ENCODE measurements at regions not wholly inside any gene's neighbourhood (a gene's known extent, or its start where the extent isn't known, plus 50 kb on each side); places are given as distances from the start of the nearest gene placed in this dataset.

DNA sequence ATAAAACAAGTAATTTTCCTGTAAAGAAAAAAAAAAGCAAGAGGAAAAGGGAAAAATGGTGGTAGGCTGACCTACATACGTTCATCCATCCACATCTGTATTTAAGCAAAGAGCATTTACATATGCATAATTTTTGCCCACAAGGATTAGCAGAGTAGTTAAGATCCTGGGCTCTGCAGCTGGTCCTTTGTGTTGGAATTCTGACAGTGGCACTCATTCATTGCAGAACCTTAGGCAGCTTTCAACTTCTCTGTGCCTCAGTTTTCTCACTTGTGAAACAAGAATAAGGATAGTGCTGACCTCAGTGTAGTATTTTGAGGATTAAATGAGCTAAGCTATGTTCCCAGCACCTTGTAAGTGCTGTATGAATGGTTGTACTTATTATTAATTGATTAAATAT lies 211.3 kb downstream of the ARL4C start:
- no peaks in the 10 kb centered on the region for H3K36me3 ChIP-seq (ENCODE audit: control insufficient read depth, insufficient read depth, low read length)
- no peak overlapping the region for H3K27ac ChIP-seq (ENCODE audit: low read depth, low read length, severe bottlenecking)
- H3K9me3 ChIP-seq (ENCODE audit: control insufficient read depth, low read length), result no peaks in the 10 kb centered on the region
- H3K4me3 ChIP-seq (ENCODE audit: extremely low read depth, insufficient read depth, low read length, poor library complexity, severe bottlenecking), result no peak overlapping the region
- no peaks in the 10 kb centered on the region for H3K4me1 ChIP-seq (ENCODE audit: control insufficient read depth, insufficient read depth, low read length, poor library complexity, severe bottlenecking)
- WGBS, 2 experiments (ENCODE audit: insufficient coverage in 2 of 2), result no CpG with 5 or more reads among the region's 1 CpG

DNA sequence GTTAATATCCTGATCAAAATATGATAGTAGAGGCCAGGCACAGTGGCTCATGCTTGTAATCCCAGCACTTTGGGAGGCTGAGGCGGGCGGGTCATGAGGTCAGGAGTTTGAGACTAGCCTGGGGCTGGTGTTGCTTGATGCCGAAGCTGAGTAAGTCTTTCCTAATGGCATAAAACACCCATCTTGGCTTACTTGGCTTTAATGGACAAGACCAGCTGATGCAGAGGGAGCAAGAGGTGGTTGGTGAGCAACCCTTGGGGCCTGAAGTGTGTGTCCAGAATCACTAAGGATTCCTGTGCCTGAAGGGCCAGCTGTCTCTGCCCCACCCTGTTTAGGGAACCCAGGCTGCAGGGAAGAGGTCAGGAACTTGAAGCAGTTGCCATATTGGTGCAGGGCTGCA lies 217.2 kb downstream of the ARL4C start:
- Histone ChIP-seq H3K36me3 (ENCODE audit: control insufficient read depth, insufficient read depth, low read length) (no peaks in the 10 kb centered on the region), H3K4me1 (ENCODE audit: control insufficient read depth, insufficient read depth, low read length, poor library complexity, severe bottlenecking) (no peaks in the 10 kb centered on the region), H3K9me3 (ENCODE audit: control insufficient read depth, low read length) (peaks cover 11% of the 10 kb centered on the region), H3K4me3 (ENCODE audit: extremely low read depth, insufficient read depth, low read length, poor library complexity, severe bottlenecking) (no peak overlapping the region), H3K27ac (ENCODE audit: low read depth, low read length, severe bottlenecking) (no peak overlapping the region)
- WGBS, 2 experiments (ENCODE audit: insufficient coverage in 2 of 2), result 76 to 90% methylated on average over 2 to 3 of the region's 3 CpGs

DNA sequence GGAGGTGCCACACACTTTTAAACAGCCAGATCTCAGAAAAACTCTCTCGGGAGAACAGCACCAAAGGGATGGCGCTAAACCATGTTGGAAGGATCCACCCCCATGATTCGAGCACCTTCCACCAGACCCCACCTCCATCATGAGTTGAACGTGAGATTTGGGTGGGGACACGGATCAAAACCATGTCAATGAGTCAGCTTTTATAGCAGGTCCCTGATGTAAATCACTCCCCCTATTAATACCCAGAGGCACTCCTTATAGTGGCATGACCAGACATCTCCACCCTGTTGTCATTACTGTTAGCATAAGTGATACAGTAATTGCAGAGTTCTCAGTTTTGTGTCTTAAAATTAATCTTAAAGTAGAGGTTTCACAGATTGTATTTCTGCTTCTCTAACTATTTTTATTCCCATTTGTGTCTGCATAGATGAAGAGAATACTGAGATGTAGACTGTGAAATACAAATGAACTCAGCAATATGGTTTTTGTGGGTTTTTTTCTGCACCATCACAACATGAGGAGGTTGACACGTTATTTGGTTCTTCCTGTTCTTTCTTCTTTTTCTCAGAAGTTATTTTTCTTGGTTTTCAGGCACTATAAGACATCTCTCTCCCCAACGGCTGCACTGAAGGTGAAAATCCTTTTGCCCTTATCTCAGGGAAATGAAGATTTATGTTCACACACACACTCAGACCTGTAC lies 218.2 kb downstream of the ARL4C start:
- peaks cover 11% of the 10 kb centered on the region for H3K9me3 ChIP-seq (ENCODE audit: control insufficient read depth, low read length)
- H3K4me3 ChIP-seq (ENCODE audit: extremely low read depth, insufficient read depth, low read length, poor library complexity, severe bottlenecking), result no peak overlapping the region
- H3K27ac ChIP-seq (ENCODE audit: low read depth, low read length, severe bottlenecking), result no peak overlapping the region
- no peaks in the 10 kb centered on the region for H3K4me1 ChIP-seq (ENCODE audit: control insufficient read depth, insufficient read depth, low read length, poor library complexity, severe bottlenecking)
- no peaks in the 10 kb centered on the region for H3K36me3 ChIP-seq (ENCODE audit: control insufficient read depth, insufficient read depth, low read length)
- 93 to 96% methylated on average over 4 to 5 of the region's 7 CpGs for WGBS, 2 experiments (ENCODE audit: insufficient coverage in 2 of 2)

DNA sequence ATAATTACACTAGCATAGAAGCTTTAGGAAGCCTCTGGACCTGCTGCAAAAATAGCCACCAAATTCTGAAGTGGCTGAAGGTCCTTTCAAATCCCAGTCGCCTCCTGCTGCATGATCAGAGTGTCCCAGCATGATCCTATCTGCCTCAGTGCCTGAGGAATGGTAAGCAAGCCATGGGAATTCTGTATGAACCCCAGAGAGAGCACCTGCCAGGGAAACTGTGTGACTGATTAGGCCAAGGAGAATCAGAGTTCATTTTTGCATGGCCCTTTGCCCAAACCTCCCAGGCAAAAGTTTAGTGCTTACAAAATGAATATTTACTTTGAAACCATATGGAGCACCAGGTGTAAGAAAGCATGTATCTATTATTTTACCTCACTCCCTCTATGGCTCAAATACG lies 221.4 kb downstream of the ARL4C start:
- Histone ChIP-seq H3K9me3 (ENCODE audit: control insufficient read depth, low read length) (peaks cover 11% of the 10 kb centered on the region), H3K36me3 (ENCODE audit: control insufficient read depth, insufficient read depth, low read length) (no peaks in the 10 kb centered on the region), H3K27ac (ENCODE audit: low read depth, low read length, severe bottlenecking) (no peak overlapping the region), H3K4me3 (ENCODE audit: extremely low read depth, insufficient read depth, low read length, poor library complexity, severe bottlenecking) (no peak overlapping the region), H3K4me1 (ENCODE audit: control insufficient read depth, insufficient read depth, low read length, poor library complexity, severe bottlenecking) (no peaks in the 10 kb centered on the region)
- 36 to 40% methylated on average over 1 of the region's 2 CpGs for WGBS, 2 experiments (ENCODE audit: insufficient coverage in 2 of 2)

DNA sequence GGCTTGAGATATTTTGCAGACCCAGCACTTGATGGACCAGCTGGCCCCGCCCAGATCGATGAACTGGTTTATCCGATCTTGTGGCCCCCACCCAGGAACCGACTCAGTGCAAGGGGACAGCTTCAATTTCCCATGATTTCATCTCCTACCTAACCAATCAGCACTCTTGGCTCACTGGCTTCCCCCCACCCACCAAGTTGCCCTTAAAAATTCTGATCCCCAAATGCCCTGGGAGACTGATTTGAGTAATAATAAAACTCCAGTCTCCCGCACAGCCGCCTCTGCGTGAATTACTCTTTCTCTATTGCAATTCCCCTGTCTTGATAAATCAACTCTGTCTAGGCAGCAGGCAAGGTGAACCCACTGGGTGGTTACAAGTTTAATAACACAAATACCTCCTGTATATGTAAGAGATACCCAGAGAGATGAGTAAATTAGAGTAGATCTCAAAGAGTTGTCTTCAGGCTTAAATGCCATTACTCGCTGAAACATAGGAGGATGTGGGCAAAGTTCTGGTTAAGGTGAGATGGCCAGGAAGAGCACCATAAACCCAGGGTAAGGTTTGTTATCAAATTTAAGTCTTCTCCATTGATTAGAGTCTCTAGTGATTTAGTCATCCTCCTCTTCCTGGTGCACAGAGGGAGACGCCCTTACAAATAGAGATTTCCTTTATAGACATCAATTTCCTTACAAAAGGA lies 222.8 kb downstream of the ARL4C start:
- WGBS, 2 experiments (ENCODE audit: insufficient coverage in 2 of 2), result 90 to 96% methylated on average over 2 to 5 of the region's 9 CpGs
- no peaks in the 10 kb centered on the region for H3K36me3 ChIP-seq (ENCODE audit: control insufficient read depth, insufficient read depth, low read length)
- no peaks in the 10 kb centered on the region for H3K4me1 ChIP-seq (ENCODE audit: control insufficient read depth, insufficient read depth, low read length, poor library complexity, severe bottlenecking)

DNA sequence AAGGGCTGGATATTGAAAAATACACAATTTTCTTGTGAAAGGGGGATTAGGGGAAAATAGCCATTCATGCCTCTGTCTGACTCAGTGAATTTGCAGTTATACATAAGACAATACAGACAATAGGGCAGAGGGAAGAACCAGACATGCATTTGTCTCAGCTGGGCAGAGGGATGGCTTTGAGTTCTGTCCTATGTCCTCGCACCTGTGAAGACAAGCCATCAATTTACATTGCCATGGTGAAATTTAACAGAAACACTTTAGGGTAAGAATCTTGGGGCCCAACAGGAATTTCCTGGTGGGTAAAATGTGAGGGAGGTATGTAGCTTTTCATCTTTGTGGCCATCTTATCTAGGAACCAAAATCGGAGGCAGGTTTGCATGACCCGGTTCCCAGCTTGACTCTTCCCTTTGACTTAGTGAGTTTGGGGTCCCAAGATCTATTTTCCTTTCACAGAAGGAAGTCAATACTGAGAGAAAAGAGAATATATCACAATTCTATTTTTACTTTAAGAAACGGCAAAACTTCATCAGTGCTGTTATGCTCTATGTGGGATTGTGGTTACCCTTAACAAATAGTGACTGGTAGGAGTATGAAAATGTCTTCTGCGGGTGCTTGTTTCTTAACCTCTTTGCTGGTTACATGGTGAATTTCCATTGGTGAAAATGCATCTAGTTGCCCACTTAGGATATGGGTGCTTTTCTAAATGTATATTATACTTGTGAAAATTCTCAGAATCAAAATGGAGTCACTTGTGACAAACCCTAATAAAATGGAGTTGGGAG lies 221.8 kb downstream of the SPP2 start:
- Histone ChIP-seq H3K4me1 (ENCODE audit: control insufficient read depth, insufficient read depth, low read length, poor library complexity, severe bottlenecking) (no peaks in the 10 kb centered on the region), H3K27ac (ENCODE audit: low read depth, low read length, severe bottlenecking) (no peak overlapping the region), H3K36me3 (ENCODE audit: control insufficient read depth, insufficient read depth, low read length) (no peaks in the 10 kb centered on the region), H3K9me3 (ENCODE audit: control insufficient read depth, low read length) (no peaks in the 10 kb centered on the region), H3K4me3 (ENCODE audit: extremely low read depth, insufficient read depth, low read length, poor library complexity, severe bottlenecking) (no peak overlapping the region)
- WGBS, 2 experiments (ENCODE audit: insufficient coverage in 2 of 2), result 100% methylated on average over 1 to 2 of the region's 5 CpGs

More for the DNA sequence above, 222.8 kb downstream of the ARL4C start:
- Histone ChIP-seq H3K27ac (ENCODE audit: low read depth, low read length, severe bottlenecking) (no peak overlapping the region), H3K9me3 (ENCODE audit: control insufficient read depth, low read length) (peaks cover 9% of the 10 kb centered on the region), H3K4me3 (ENCODE audit: extremely low read depth, insufficient read depth, low read length, poor library complexity, severe bottlenecking) (no peak overlapping the region)

DNA sequence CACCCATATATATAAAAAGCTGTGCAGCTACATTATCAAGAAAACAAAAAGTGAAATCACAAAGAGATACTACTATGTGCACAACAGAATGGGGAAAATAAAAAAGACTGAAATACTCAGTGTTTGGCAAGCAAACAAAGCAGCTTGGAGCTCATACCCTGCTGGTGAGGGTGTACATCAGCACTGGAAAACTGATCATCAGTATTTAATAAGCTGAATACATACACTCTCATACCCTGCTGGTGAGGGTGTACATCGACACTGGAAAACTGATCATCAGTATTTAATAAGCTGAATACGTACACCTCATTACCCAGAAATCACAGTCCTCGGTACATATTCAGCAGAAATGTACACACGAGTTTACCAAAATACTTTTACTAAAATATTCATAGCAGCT lies 220.8 kb downstream of the SPP2 start:
- Histone ChIP-seq H3K36me3 (ENCODE audit: control insufficient read depth, insufficient read depth, low read length) (no peaks in the 10 kb centered on the region), H3K9me3 (ENCODE audit: control insufficient read depth, low read length) (no peaks in the 10 kb centered on the region), H3K27ac (ENCODE audit: low read depth, low read length, severe bottlenecking) (no peak overlapping the region), H3K4me1 (ENCODE audit: control insufficient read depth, insufficient read depth, low read length, poor library complexity, severe bottlenecking) (no peaks in the 10 kb centered on the region), H3K4me3 (ENCODE audit: extremely low read depth, insufficient read depth, low read length, poor library complexity, severe bottlenecking) (no peak overlapping the region)
- WGBS, 2 experiments (ENCODE audit: insufficient coverage in 2 of 2), result 68 to 85% methylated on average over 3 to 4 of the region's 4 CpGs

DNA sequence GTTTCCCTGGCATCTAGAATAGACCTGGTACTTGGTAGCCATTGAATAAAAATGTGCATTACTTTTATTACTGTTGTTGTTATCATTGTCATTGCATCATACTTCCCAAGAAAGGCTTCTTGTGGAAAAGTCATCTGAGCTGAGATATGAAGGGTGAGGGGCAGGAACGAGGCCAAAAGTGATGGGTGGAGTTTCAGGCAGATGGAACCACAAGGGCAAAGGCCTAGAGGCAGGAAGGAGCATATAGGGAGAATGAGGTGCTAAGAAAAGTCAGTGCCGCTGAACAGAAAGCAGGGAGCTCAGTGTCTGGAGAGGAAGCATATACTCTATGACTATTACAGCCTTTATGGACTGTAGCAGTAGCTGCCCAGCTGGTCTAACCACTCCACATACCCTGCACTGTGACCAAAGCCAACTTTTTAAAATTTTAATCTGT lies 219.3 kb downstream of the SPP2 start:
- no peaks in the 10 kb centered on the region for H3K36me3 ChIP-seq (ENCODE audit: control insufficient read depth, insufficient read depth, low read length)
- no peak overlapping the region for H3K27ac ChIP-seq (ENCODE audit: low read depth, low read length, severe bottlenecking)
- H3K4me1 ChIP-seq (ENCODE audit: control insufficient read depth, insufficient read depth, low read length, poor library complexity, severe bottlenecking), result no peaks in the 10 kb centered on the region
- H3K4me3 ChIP-seq (ENCODE audit: extremely low read depth, insufficient read depth, low read length, poor library complexity, severe bottlenecking), result no peak overlapping the region
- H3K9me3 ChIP-seq (ENCODE audit: control insufficient read depth, low read length), result no peaks in the 10 kb centered on the region
- WGBS, 2 experiments (ENCODE audit: insufficient coverage in 2 of 2), result 89 to 94% methylated on average over 1 to 2 of the region's 2 CpGs

DNA sequence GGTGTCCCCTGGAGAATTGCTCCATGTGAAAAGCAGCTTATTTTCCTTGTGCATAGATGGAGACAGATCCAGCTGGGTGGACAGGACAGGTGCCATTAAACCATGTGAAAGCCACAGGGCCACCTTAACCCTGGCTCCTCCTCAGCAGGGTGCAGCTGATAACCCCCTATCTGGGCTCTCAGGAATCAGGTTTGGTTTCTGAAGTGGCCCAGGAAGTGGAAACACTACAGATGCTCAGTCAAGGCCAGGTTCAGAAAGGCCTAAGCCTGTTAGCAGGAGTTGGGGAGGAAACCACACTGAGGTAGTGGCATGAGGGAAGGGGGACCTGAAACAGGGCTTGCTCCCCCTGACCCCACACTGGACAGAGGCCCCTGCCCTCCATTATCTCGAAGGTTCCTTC lies 217.0 kb downstream of the SPP2 start:
- no peaks in the 10 kb centered on the region for H3K9me3 ChIP-seq (ENCODE audit: control insufficient read depth, low read length)
- 80% methylated on average over 1 of the region's 1 CpG; no CpG with 5 or more reads in 1 of the 2 experiments for WGBS, 2 experiments (ENCODE audit: insufficient coverage in 2 of 2)
- no peaks in the 10 kb centered on the region for H3K36me3 ChIP-seq (ENCODE audit: control insufficient read depth, insufficient read depth, low read length)
- H3K4me3 ChIP-seq (ENCODE audit: extremely low read depth, insufficient read depth, low read length, poor library complexity, severe bottlenecking), result no peak overlapping the region
- H3K4me1 ChIP-seq (ENCODE audit: control insufficient read depth, insufficient read depth, low read length, poor library complexity, severe bottlenecking), result no peaks in the 10 kb centered on the region
- H3K27ac ChIP-seq (ENCODE audit: low read depth, low read length, severe bottlenecking), result no peak overlapping the region

DNA sequence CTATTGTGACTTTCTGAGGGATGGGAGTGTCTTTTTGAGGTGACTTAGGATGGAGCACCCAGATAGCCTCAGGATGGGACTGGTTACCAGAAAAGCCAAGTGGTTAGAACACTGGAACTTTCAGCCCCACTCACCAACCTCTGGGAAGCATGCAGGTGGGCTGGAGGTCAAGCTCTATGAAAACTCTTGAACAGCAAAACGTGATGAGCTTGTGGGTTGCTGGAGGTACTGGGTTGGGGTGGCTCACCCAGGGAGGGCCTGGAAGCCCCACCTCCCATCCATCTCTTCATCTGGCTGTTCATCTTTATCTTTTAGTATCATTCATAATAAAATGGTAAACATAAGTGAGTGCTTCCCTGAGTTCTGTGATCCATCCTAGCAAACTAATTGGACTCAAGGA lies 216.4 kb downstream of the SPP2 start:
- Histone ChIP-seq H3K27ac (ENCODE audit: low read depth, low read length, severe bottlenecking) (no peak overlapping the region), H3K4me3 (ENCODE audit: extremely low read depth, insufficient read depth, low read length, poor library complexity, severe bottlenecking) (no peak overlapping the region), H3K36me3 (ENCODE audit: control insufficient read depth, insufficient read depth, low read length) (no peaks in the 10 kb centered on the region), H3K4me1 (ENCODE audit: control insufficient read depth, insufficient read depth, low read length, poor library complexity, severe bottlenecking) (no peaks in the 10 kb centered on the region), H3K9me3 (ENCODE audit: control insufficient read depth, low read length) (no peaks in the 10 kb centered on the region)
- WGBS, 2 experiments (ENCODE audit: insufficient coverage in 2 of 2), result no CpG with 5 or more reads among the region's 1 CpG
